Myocyte (in vitro differentiated cells): ENCODE measurements at regions not wholly inside any gene's neighbourhood (a gene's known extent, or its start where the extent isn't known, plus 50 kb on each side); places are given as distances from the start of the nearest gene placed in this dataset.
"Not testable (repeated sequence)": the region's sequence is repeated elsewhere in the genome, so short reads cannot be mapped to it uniquely, and the experiment has no call there.

ENCODE experiments used
- DNase-seq: peaks from one replicate; pipeline ENCODE4 v3.0.0-alpha.2; 2012; ENCODE audit warnings: low read depth

DNA sequence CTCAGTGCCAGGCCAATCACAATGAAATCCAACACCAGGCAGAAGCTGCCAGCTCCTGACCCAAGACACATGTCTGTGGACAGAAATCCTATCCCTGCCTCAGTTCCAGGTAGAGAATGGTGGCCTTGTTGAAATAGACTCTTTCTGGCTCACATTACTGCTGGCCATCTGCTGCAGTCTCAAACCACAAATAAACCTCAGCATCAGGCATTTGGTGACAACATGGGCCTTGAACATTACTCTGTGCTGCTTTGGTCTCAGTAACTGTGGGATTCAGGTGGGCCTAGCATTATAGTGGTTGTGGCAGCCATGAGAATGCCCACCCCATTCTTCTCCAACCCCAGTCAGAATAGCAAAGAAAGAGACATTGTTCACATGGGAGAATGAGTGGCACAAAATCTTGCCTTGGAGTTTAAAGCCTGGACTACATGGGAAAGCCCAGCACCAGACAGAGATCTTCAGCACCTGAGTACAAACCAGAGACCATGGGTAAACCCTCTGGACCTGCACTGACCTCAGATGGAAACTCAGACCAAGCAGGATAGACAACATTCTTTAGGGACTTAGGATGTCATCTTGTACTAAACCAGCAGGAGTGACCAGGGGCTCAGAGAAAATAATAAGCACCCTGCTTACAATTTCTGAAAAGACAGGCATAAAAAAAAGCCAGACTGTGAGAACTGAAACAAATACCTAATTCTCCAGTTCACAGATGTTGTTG, 50.4 kb upstream of the TRAM1L1 start:
- peak; percentile 95 for DNase-seq

DNA sequence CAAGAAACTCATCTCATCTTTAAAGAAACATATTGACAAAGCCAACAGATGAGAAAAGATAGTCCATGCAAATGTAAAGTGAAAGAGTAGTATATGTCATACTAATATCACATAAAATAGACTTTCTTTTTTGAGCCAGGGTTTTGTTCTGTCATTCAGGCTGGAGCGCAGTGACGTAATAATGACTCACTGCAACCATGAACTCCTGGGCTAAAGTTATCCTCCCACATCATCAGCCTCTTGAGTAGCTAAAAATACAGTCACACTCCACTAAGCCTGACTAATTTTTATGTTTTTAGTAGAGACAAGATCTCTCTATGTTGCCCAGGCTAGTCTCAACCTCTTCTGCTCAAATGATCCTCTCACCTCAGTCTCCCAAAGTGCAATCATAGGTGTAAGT, 51.8 kb upstream of the TRAM1L1 start:
- DNase-seq, result peak; percentile 94

DNA sequence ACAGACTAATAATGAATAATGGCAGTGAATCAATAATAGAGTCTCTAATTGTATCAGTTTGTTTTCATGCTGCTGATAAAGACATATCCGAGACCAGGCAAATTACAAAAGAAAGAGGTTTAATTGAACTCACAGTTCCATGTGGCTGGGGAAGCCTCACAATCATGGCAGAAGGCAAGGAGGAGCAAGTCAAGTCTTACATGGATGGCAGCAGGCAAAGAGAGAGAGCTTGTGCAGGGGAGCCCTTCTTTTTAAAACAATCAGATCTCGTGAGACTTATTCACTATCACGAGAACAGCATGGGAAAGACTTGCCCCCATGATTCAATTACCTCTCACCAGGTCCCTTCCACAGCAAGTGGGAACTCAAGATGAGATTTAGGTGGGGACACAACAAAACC, 53.4 kb upstream of the TRAM1L1 start:
- not testable (repeated sequence) for DNase-seq

DNA sequence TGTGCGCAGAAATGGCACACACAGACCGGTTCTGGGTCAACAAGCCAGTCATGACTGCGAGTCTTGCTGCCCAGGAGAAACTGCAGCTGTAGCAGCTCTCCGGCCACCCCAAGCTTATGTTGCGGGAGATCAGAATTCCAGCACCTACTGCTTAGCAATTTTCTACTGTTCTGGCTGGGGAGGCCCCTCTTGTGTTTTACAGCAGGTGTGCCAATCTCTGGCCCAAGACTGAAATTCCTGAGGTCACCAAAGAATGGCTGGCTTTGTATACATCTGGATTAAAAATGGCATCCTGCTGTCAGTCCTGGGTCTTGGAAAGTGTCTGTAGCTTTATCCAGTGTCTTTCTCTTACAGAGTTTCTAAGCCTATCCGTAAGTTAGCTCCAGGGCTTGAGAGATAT, 68.9 kb upstream of the TRAM1L1 start:
- no peak for DNase-seq

DNA sequence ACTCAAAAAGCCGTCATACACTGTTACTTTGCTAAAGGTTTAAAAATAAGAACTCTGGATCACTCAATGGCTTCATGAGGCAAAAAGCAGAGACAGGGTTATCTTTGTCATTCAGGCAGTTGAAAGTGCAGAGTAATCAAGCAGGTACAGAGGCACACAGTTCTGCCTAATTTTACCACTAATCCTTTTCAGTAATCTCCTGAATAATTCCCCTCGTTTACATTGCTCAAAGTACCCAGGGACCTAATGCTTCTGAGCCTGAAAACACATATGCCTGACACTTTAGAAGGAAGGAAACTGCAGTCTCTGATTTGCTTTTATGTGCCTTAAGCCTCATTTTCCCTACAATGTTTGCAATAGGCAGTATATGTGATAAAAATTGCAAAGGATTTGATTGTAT, 71.4 kb upstream of the TRAM1L1 start:
- DNase-seq, result no peak

DNA sequence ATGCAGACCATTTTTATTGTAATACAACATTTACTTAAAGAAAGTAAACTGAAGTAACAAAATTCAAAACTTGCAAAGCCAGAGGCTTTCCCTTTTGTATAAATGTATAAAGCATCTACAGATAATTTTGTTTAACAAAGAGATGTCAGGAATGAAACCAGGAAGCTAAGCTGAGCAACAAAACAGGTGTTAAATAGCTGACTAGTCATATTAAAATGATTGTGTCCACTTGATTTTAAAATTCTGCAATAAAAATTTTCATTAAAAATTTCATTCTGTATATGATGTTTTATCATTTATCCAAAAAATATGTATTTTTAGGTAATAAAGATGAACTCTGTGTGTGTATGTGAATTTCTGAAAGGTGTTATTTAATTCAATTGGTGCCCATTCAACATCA, 72.0 kb upstream of the TRAM1L1 start:
- no peak for DNase-seq

DNA sequence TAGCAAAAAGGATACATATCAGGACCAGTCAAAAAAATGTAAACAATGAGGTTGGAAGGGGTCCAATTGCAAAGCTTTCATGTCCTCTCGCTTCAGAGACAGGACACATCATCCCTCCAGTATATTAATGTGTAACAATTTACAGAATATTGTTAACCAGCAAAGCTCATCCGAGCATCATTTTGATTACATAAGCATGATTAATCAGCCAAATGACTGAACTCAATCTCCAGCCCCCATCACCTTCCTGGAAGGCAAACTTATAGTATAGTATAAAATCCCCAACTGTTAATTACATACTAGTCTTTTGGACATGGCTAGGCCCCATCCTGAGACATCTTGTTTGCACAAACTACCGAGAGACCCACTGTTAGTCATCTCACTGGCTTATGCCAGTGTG, 77.6 kb upstream of the TRAM1L1 start:
- no peak for DNase-seq

DNA sequence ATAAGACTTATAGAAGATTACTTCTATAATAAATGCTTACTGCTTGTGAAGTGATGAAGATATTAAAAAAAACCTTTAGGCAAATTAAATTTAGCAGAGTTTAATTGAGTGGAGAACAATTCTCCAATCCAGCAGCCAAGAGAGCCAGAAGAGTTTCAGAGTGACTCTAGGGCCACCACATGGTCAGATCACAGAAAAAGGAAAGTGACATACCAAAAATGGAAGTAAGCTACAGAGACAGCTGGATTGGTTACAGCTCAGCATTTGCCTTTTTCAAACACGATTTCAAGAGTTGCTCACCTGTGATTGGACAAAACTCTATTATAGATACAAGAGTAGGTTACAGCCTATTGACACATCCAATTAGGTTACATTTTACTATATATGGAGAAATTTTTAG, 79.0 kb upstream of the TRAM1L1 start:
- peak; percentile 15 for DNase-seq

DNA sequence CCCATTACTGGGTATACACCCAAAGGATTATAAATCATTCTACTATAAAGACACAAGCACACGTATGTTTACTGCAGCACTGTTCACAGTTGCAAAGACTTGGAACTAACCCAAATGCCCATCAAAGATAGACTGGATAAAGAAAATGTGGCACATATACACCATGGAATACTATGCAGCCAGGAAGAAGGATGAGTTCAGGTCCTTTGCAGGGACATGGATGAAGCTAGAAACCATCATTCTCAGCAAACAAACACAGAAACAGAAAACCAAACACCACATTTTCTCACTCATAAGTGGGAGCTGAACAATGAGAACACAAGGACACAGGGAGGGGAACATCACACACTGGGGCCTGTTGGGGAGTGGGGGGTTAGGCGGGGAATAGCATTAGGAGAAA, 90.0 kb upstream of the TRAM1L1 start:
- not testable (repeated sequence) for DNase-seq

DNA sequence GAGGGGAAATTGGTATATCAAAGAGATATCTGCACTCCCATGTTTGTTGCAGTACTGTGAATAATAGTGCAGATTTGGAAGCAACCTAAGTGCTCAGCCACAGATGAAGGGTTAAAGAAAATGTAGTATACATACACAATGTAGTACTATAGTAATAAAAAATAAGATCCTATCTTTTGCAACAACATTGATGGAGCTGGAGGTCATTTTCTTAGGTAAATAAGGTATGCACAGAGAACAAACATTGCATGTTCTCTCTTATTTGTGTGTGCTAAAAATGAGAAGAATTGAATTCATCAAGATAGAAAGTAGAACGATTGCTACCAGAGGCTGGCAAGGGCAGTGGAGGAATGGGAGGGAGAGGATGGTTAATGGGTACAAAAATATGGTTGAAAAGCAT, 117.9 kb upstream of the TRAM1L1 start:
- DNase-seq, result no peak

DNA sequence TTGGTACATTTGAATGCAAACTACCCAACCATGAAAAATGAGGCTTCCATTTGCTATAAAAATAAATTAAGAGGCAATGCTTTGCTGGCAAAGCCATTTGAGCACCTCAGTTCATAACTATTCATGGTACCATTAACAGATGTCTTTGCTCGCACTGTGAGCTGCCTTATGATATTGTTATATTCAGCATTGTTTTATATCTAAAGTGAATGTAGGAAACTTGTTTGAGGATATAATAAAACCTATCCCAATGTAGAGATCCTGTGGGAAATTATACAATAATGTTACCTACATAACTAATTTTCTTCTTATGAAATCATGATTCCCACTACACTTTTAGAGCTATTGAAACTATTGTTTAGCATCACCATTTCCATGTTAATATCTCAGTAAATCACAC, 125.2 kb upstream of the TRAM1L1 start:
- no peak for DNase-seq

DNA sequence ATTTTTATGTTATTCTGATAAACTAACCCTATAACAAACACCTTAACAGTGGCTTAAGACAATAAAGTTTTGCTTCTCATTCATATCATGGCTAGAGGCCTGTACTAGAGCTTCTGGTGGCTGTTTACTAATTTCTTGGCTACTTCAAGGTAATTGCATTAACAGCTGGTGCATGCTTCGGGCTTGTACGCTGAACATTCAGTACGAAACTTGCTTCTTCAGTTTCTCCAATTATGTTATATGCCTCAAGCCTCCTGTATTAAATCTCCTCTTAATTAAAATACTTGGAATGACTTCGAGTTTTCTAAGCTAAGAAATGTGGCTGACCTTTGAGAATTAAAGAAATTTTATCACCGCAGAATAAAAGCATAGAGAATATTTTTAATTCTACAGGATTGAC, 138.9 kb upstream of the TRAM1L1 start:
- DNase-seq, result no peak

DNA sequence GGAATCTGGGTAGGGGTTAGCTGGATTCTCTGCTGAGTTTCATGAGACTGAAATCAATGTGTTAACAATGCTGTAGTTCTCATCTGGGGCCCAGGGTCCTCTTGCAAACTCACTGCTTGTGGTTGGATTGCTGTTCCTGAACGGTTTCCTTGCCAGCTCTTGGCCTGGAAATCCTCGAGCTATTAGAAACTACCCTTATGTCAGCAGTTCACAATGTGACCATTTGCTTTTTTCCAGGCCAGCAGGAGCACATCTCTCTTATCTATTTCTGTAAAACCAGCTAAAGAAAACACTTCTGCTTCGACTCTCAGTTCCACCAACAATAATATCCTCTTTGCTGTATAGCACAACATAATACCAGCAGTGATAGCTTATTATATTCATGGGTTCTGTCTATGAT, 140.1 kb upstream of the TRAM1L1 start:
- peak; percentile 33 for DNase-seq

DNA sequence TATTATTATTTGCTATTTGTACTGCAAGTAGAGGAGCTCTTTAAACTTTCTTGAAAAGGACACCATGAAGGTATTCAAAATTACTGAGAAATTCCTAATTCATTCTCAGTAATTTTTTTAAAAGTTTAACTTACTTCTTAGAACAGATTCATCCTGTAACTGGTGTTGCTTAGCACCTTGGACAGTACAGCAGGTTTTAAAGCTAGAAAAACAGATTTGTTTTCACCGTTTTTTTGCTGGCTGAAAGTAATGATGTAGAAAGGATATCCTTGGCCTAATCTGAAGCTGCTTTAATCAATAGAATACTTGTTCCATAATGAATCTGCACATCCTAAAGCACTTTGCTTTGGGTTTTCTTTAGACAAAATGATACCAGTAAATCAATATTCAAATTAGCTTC, 142.5 kb upstream of the TRAM1L1 start:
- DNase-seq, result no peak

DNA sequence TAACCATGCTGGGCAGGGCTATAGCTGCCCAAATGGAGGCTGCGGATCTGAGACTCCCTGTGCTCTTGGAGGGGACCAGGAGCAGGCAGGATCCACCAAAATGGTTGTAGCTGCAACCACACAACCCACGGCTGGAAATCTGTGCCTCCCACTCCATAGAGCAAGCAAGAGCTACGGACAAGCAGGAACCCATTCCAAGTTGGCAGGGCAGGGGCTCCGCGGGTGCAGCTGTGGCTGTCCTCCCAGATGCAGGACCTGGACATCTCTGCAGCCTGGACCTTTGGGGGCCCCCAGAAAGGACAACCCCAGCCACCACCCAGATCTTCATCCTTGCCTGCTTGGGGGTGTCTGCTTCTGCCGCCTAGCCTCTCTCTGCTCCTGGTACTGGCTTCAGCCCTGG, 154.1 kb upstream of the TRAM1L1 start:
- no peak for DNase-seq

DNA sequence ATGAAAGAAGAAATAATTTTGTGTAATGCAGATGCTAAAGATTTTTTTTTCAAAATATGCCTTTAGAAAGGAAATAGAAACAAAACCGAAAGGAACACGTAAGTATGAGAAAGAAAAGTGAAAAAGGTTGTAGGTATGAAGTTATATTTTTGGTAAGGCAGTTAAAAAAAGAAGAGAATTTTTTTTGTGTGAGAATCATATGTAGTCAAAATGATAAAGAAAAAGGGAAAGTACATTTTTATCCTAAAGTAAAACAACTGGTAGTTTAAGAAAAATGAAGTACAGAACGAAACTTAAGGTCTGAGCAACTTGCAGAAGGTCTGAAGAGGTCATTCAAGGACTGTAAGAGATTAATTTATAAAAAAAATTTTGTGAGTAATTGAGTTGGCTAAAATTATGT, 164.0 kb upstream of the TRAM1L1 start:
- no peak for DNase-seq

DNA sequence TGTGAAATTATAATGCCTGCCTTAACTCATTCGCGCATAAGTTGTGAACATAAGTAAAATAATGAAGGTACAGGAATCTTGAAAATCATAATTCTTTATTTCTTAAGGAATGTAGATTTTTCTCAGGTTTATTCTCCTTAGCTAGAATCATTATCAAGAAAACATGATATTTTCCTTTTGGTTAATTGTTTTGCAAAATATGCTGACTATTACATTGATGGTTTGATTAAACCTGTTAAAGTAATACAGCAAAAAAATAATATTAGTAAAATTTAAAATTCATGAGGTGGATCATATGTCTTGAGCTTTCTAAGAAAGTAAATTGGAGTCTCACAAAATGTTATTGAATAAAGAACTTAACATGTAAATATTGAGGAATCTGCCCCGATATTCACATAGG, 178.7 kb upstream of the TRAM1L1 start:
- no peak for DNase-seq

DNA sequence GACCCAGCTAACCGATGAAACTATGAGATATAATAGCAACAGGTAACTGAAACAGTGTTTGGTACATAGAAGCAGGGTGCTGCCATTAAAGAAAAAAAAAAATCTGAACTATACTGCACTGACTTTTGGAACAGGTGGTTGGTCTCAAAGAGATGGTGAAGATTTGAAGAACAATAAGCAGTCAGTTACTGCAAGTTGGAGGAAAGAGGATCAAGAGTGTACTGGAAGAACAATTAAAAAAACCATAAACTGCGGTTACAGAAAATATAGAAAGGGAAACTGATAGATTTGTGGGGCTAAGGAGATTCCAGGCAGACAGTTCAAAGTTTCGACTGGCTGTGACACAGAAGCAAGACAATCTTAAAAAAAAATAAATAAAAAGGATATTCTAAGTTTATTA, 181.9 kb upstream of the TRAM1L1 start:
- DNase-seq, result no peak

DNA sequence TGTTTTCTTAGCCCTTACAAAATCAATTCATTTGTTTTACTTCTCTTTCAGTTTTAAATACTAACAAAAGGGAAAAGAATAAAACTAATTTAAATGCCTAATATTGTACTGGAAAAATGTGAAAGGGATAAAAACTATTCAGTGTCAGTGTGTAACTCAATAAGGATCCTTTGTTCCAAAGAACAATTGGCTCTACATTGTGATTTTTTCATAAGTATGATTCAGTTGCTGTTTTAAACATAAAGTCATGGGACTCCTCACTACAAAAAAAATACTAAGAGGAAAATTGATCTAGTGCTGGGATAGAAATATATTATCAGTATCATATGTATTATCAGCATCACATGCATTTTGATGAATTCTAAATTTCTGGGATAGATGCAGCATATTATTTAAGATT, 199.4 kb upstream of the TRAM1L1 start:
- peak; percentile 0 for DNase-seq

DNA sequence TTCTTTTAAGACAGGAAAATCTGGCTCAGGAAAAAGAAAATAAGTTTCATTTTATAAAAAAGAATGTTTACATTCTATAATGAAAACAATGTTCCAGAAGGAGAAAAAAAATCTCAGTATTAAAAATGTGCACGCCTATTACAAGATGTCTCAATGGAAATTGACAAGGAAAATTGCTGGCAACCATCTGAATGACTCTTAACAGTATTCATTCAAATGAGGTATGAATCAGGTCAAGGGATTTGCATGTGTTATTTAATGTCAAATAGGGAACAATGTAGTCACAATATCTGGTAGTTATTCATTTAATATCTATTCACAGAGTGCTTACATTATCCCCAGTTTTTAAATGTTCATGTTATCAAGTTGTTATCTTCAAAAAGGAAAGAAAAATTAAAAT, 208.4 kb upstream of the TRAM1L1 start:
- DNase-seq, result no peak

DNA sequence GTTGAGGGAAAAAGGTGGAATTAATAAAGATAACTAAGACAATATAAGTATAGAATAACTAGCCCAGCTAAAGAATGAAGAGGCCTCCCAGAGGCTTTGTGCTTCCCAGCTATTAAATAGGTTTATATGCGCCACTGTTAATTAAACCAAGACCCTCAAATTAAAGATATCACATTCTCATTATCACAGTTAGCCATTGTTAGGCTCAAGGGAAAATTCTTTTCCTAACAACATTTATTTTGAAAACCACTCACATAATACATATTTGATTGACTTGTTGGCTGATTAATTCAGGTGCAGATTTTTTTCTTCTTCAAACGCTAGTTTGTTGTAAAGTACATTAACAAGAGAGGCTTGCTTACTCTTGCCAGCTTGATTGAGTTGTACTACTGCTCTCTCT, 216.8 kb upstream of the TRAM1L1 start:
- no peak for DNase-seq

DNA sequence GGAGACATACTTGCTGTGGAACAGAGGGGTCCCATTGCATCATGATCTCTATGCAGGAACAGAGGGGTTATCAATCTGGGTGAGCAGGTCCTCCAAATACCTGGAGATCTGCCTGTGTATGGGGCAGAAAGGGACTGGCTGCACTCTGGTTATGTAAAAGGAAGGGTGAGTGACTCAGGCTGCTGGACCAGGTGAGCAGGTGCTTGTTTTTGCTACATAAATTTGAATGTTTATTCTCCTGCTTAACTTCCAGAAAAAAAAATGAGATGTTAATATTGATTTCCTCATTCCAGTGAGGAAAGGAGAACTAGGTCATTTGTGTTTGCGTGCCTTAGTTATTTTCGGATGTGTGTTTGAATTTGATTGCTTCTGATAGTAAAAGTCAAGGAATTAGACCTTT, 225.8 kb upstream of the TRAM1L1 start:
- no peak for DNase-seq

DNA sequence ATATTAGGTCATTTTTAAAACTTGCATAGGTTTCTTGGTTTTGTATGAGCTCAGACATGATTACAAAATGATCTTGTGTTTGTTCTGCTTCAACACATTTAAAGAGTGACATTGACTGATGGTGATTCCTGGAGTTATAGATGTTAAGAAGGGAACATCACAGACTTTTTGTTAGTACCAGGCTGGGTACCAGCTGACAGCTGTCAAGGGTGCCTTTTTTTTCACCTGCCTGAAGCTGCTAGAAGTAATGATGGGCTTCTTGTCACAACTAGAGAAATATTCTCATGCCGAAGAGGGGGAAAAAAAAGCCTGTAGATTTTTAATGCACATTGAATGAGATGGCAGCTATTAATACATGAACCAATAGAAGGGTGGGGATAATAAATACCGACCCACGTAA, 226.6 kb upstream of the TRAM1L1 start:
- DNase-seq, result no peak
